HCT116 (cell line): ENCODE measurements at regions not wholly inside any gene's neighbourhood (a gene's known extent, or its start where the extent isn't known, plus 50 kb on each side); places are given as distances from the start of the nearest gene placed in this dataset.

Source experiments
- ATAC-seq: fragments of 200-7000 bp; cut with Tn5 transposase; 2 replicates; pipeline ENCODE4 v1.9.1; 2020; ENCODE audit warnings: mild to moderate bottlenecking, moderate library complexity
- BruUV-seq: library from RNA; stranded (reverse); fragments of 400-500 nt; replicated peaks from 2 replicates; lab custom pipeline; 2021; lab: Mats Ljungman, UMichigan
- CTCF ChIA-PET: fragments of 300-600 bp; sonication (Branson Sonifier 250); formaldehyde crosslinking; loops from one replicate; lab custom pipeline; 2021; ENCODE audit warnings: antibody characterized with exemption; lab: Charles Lee
- POLR2A ChIA-PET: fragments of 300-600, 350-600 bp; sonication (Branson Sonifier 250); formaldehyde crosslinking; loops from one replicate; lab custom pipeline; 2021; ENCODE audit warnings: antibody characterized with exemption; lab: Charles Lee
- RAD21 ChIA-PET, 2 experiments: fragments of 300-600 bp; sonication (Branson Sonifier 250); formaldehyde crosslinking; loops; one replicate each; lab custom pipeline; 2023; ENCODE audit warnings: low total read pairs in 2 of 2; ENCODE audit not compliant: uncharacterized antibody in 2 of 2, unreplicated experiment in 2 of 2, low non-redundant PET in 1 of 2; lab: Charles Lee
- DNase-seq: peaks from one replicate; pipeline ENCODE4 v3.0.0-alpha.2; 2010; ENCODE audit warnings: low read depth, low spot score
- H2AFZ ChIP-seq: fragments of 200-600 bp; shearing (Covaris generic), sonication (generic); 2 replicates; pipeline ENCODE4 v1.6.1; 2017; ENCODE audit warnings: low read depth, mixed run types, mixed read lengths, antibody characterized with exemption, low read length; ENCODE audit not compliant: poor library complexity, severe bottlenecking
- H3K27ac ChIP-seq: 2 replicates; pipeline ENCODE4 v1.5.1; 2012; ENCODE audit warnings: low read depth, low read length
- H3K27me3 ChIP-seq: fragments of 200-600 bp; sonication (generic); 2 replicates; pipeline ENCODE4 v1.6.1; 2016; ENCODE audit warnings: mixed run types, low read length, mixed read lengths; ENCODE audit not compliant: insufficient read depth
- H3K36me3 ChIP-seq, 2 experiments: fragments of 200-500 bp in 1 of 2; fragments of 200-600 bp in 1 of 2; sonication (Bioruptor generic) in 1 of 2; sonication (generic) in 1 of 2; 2 replicates each; pipeline versions ENCODE4 v1.5.1 to v1.6.1; 2014 to 2016; ENCODE audit warnings: low read length in 2 of 2, inconsistent platforms in 1 of 2, mixed read lengths in 1 of 2, mixed run types in 1 of 2; ENCODE audit not compliant: insufficient read depth in 2 of 2, control insufficient read depth in 1 of 2
- H3K4me1 ChIP-seq, 2 experiments: fragments of 200-600 bp in 1 of 2; sonication (generic) in 1 of 2; 2 replicates each; pipeline versions ENCODE4 v1.5.1 to v1.6.1; 2012 to 2017; ENCODE audit warnings: low read length in 2 of 2, inconsistent platforms in 1 of 2, mild to moderate bottlenecking in 1 of 2, mixed read lengths in 1 of 2, mixed run types in 1 of 2, moderate library complexity in 1 of 2; ENCODE audit not compliant: insufficient read depth in 2 of 2, control insufficient read depth in 1 of 2
- H3K4me2 ChIP-seq: fragments of 200-600 bp; sonication (generic); 2 replicates; pipeline ENCODE4 v1.6.1; 2017; ENCODE audit warnings: mixed run types, low read length, mixed read lengths
- H3K4me3 ChIP-seq, 2 experiments: fragments of 200-600 bp in 1 of 2; sonication (generic) in 1 of 2; replicated peaks in 1 of 2; 2 replicates each; pipeline ENCODE4 v1.5.1; 2011 to 2016; ENCODE audit warnings: low read length in 2 of 2, control low read depth in 1 of 2, low read depth in 1 of 2, mild to moderate bottlenecking in 1 of 2, mixed read lengths in 1 of 2, mixed run types in 1 of 2
- H3K79me2 ChIP-seq: fragments of 200-600 bp; sonication (generic); 2 replicates; pipeline ENCODE4 v1.6.1; 2017; ENCODE audit warnings: mild to moderate bottlenecking, mixed run types, low read length, moderate library complexity, mixed read lengths; ENCODE audit not compliant: insufficient read depth
- H3K9ac ChIP-seq: fragments of 200-600 bp; sonication (generic); 2 replicates; pipeline ENCODE4 v1.6.1; 2016; ENCODE audit warnings: low read length, mixed read lengths
- H3K9me2 ChIP-seq: fragments of 200-600 bp; sonication (generic), shearing (Covaris generic); 2 replicates; pipeline ENCODE4 v1.6.1; 2017; ENCODE audit warnings: mixed run types, mild to moderate bottlenecking, moderate library complexity; ENCODE audit not compliant: insufficient read depth
- H3K9me3 ChIP-seq, 2 experiments: fragments of 200-500 bp in 1 of 2; fragments of 200-600 bp in 1 of 2; sonication (Bioruptor generic) in 1 of 2; sonication (generic) in 1 of 2; 2 replicates each; pipeline ENCODE4 v1.6.1; 2014 to 2017; ENCODE audit warnings: low read length in 2 of 2, mixed read lengths in 2 of 2, inconsistent platforms in 1 of 2, low read depth in 1 of 2, mild to moderate bottlenecking in 1 of 2, mixed run types in 1 of 2, moderate library complexity in 1 of 2; ENCODE audit not compliant: control insufficient read depth in 1 of 2, insufficient read depth in 1 of 2
- H4K20me1 ChIP-seq: fragments of 200-600 bp; sonication (generic), shearing (Covaris generic); 2 replicates; pipeline ENCODE4 v1.6.1; 2017; ENCODE audit warnings: mixed run types, mild to moderate bottlenecking, moderate library complexity; ENCODE audit not compliant: insufficient read depth
- CBX3 ChIP-seq: IDR thresholded peaks from 2 replicates; pipeline ENCODE4 v1.6.1; 2012; ENCODE audit warnings: low read depth
- CEBPB ChIP-seq: IDR thresholded peaks from 2 replicates; pipeline ENCODE4 v1.6.1; 2012; ENCODE audit warnings: low read depth
- EGR1 ChIP-seq: IDR thresholded peaks from 2 replicates; pipeline ENCODE4 v1.6.1; 2012; ENCODE audit warnings: low read depth
- JUND ChIP-seq: IDR thresholded peaks from 2 replicates; pipeline ENCODE4 v1.6.1; 2012
- SRF ChIP-seq: IDR thresholded peaks from 2 replicates; pipeline ENCODE4 v1.6.1; 2012; ENCODE audit warnings: low read depth
- YY1 ChIP-seq: IDR thresholded peaks from 2 replicates; pipeline ENCODE4 v1.6.1; 2011; ENCODE audit warnings: low read length, low read depth, moderate library complexity, mild to moderate bottlenecking; ENCODE audit not compliant: insufficient replicate concordance; ENCODE audit errors: extremely low read depth
- intact Hi-C: fragments of 100-400 bp; cut with micrococcal nuclease; formaldehyde crosslinking; loops from 2 replicates; pipeline ENCODE4 v1.10.0; 2022

- CTCF ChIA-PET: no interaction called here
- intact Hi-C loops: no loop called here
- ATAC-seq (no peak), DNase-seq (no peak)
- Histone ChIP-seq H2AFZ (no peak overlapping the region), H3K36me3 (no peaks in the 10 kb centered on the region), H3K4me3 (no peak overlapping the region), H3K9ac (no peak overlapping the region), H3K9me2 (no peaks in the 10 kb centered on the region), H3K4me1 (peaks cover 0 to 2% of the 10 kb centered on the region in 2 experiments; a peak in 1 of 4 replicates), H3K4me2 (no peak overlapping the region), H3K79me2 (no peaks in the 10 kb centered on the region), H4K20me1 (no peaks in the 10 kb centered on the region), H3K27ac (no peak overlapping the region), H3K9me3 (no peaks in the 10 kb centered on the region), H3K27me3 (no peaks in the 10 kb centered on the region)
- TF ChIP-seq CBX3 (no peak), YY1 (no peak)
- RAD21 ChIA-PET: no interaction called here
- no TSS peak for BruUV-seq
- POLR2A ChIA-PET: no interaction called here
Measured at GRCh38 chr10:47186941-47187340, 113.1 kb upstream of the GDF10 start.

GRCh38 chr10:47187592-47187991 is 112.4 kb upstream of the GDF10 start:
- H3K4me2 ChIP-seq: no peak overlapping the region
- no peak overlapping the region for H3K9ac ChIP-seq
- BruUV-seq: no TSS peak
- TF ChIP-seq JUND (no peak), CBX3 (no peak), CEBPB (no peak), SRF (no peak), EGR1 (no peak)
- no peak overlapping the region for H2AFZ ChIP-seq
- ChIA-PET CTCF (no interaction called here), RAD21 (no interaction called here), POLR2A (no interaction called here)
- no peak for DNase-seq
- intact Hi-C loops: no loop called here
- H3K27ac ChIP-seq: no peak overlapping the region
- peaks cover 0 to 2% of the 10 kb centered on the region in 2 experiments; a peak in 1 of 4 replicates for H3K4me1 ChIP-seq
- H3K9me2 ChIP-seq: no peaks in the 10 kb centered on the region
- H4K20me1 ChIP-seq: no peaks in the 10 kb centered on the region
- no peaks in the 10 kb centered on the region for H3K36me3 ChIP-seq
- no peaks in the 10 kb centered on the region for H3K9me3 ChIP-seq
- ATAC-seq: no peak
- no peaks in the 10 kb centered on the region for H3K27me3 ChIP-seq
- H3K79me2 ChIP-seq: no peaks in the 10 kb centered on the region
- no peak overlapping the region for H3K4me3 ChIP-seq
